RWPE2 (cell line): ENCODE measurements at regions not wholly inside any gene's neighbourhood (a gene's known extent, or its start where the extent isn't known, plus 50 kb on each side); places are given as distances from the start of the nearest gene placed in this dataset.

Source experiments
- ATAC-seq: fragments of 200-7000 bp; cut with Tn5 transposase; 3 replicates; pipeline ENCODE4 v1.9.1; 2021; ENCODE audit warnings: low read depth
- DNase-seq: peaks from one replicate; pipeline ENCODE4 v3.0.0-alpha.2; 2020; ENCODE audit warnings: low spot score
- H3K27ac ChIP-seq: fragments of 450-650 bp; 2 replicates; pipeline ENCODE4 v1.5.1; 2017; ENCODE audit warnings: mild to moderate bottlenecking; ENCODE audit not compliant: poor library complexity, severe bottlenecking
- H3K27me3 ChIP-seq: fragments of 250-450 bp; sonication (Bioruptor Pico); 2 replicates; pipeline ENCODE4 v1.5.1; 2021; ENCODE audit warnings: mild to moderate bottlenecking, moderate library complexity; ENCODE audit not compliant: insufficient read depth, poor library complexity, severe bottlenecking
- H3K36me3 ChIP-seq: fragments of 250-450 bp; sonication (Bioruptor Pico); 2 replicates; pipeline ENCODE4 v1.5.1; 2020; ENCODE audit warnings: low read depth, mild to moderate bottlenecking, moderate library complexity
- H3K4me1 ChIP-seq: fragments of 250-450 bp; sonication (Bioruptor Pico); 2 replicates; pipeline ENCODE4 v1.5.1; 2021; ENCODE audit warnings: mild to moderate bottlenecking, moderate library complexity; ENCODE audit not compliant: insufficient read depth, poor library complexity, severe bottlenecking
- H3K4me3 ChIP-seq: fragments of 250-450 bp; sonication (Bioruptor Pico); 2 replicates; pipeline ENCODE4 v1.5.1; 2021; ENCODE audit warnings: mild to moderate bottlenecking, moderate library complexity; ENCODE audit not compliant: severe bottlenecking
- H3K9me3 ChIP-seq: fragments of 250-450 bp; sonication (Bioruptor Pico); 2 replicates; pipeline ENCODE4 v1.5.1; 2021; ENCODE audit warnings: mild to moderate bottlenecking, moderate library complexity; ENCODE audit not compliant: severe bottlenecking
- TF ChIP-seq, protein P1 (sequence below): fragments of 450-650 bp; IDR thresholded peaks from one replicate; pipeline ENCODE4 v1.5.1; 2017; ENCODE audit warnings: mild to moderate bottlenecking, moderate library complexity; ENCODE audit not compliant: poor library complexity, severe bottlenecking

DNA sequence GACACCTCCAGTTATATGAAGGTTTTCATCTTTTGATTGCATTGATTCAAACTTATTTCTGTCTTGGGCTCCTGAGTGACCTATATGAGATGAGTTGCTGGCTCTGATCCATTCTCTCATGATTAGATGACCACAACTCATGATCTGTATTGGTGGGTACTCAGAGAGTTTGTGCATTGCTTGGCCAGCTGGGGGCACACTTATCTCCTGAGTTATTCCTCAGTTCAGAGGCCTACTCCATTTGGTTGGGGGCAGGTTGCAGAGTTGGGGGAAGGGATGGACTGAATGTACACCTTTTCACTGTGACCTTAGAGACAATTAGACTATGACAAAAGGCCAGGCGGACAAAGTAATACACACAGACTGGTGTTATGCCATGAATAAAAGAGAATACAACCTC lies 166.2 kb upstream of the SEMA6D start:
- H3K4me1 ChIP-seq: no peaks in the 10 kb centered on the region
- TF ChIP-seq, protein P1, sequence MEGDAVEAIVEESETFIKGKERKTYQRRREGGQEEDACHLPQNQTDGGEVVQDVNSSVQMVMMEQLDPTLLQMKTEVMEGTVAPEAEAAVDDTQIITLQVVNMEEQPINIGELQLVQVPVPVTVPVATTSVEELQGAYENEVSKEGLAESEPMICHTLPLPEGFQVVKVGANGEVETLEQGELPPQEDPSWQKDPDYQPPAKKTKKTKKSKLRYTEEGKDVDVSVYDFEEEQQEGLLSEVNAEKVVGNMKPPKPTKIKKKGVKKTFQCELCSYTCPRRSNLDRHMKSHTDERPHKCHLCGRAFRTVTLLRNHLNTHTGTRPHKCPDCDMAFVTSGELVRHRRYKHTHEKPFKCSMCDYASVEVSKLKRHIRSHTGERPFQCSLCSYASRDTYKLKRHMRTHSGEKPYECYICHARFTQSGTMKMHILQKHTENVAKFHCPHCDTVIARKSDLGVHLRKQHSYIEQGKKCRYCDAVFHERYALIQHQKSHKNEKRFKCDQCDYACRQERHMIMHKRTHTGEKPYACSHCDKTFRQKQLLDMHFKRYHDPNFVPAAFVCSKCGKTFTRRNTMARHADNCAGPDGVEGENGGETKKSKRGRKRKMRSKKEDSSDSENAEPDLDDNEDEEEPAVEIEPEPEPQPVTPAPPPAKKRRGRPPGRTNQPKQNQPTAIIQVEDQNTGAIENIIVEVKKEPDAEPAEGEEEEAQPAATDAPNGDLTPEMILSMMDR: peak; percentile 3
- no peak overlapping the region for H3K27ac ChIP-seq
- DNase-seq: no peak
- H3K4me3 ChIP-seq: no peak overlapping the region
- no peaks in the 10 kb centered on the region for H3K36me3 ChIP-seq
- no peak for ATAC-seq
- no peaks in the 10 kb centered on the region for H3K9me3 ChIP-seq
- no peaks in the 10 kb centered on the region for H3K27me3 ChIP-seq

DNA sequence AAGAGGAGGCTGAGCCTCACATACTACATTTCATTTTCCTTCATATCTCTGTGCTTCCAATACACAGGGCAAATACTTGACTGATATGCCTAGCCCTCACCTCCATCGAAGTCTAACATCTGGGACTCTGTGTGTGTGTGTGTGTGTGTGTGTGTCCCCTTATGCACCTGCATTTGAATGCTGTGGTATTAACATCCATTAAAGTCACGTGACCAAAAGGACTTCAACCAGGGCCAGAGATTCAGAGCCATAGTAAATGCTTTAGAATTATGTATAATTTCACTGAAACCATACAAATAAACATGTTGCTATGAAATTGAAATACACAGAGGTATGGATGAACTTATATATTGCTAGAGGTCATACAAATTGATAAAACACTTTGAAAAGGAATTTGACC lies 165.8 kb upstream of the SEMA6D start:
- TF ChIP-seq, protein P1: no peak
- no peaks in the 10 kb centered on the region for H3K4me1 ChIP-seq
- no peak overlapping the region for H3K27ac ChIP-seq
- H3K9me3 ChIP-seq: no peaks in the 10 kb centered on the region
- H3K27me3 ChIP-seq: no peaks in the 10 kb centered on the region
- no peak overlapping the region for H3K4me3 ChIP-seq
- DNase-seq (no peak), ATAC-seq (no peak)
- H3K36me3 ChIP-seq: no peaks in the 10 kb centered on the region

DNA sequence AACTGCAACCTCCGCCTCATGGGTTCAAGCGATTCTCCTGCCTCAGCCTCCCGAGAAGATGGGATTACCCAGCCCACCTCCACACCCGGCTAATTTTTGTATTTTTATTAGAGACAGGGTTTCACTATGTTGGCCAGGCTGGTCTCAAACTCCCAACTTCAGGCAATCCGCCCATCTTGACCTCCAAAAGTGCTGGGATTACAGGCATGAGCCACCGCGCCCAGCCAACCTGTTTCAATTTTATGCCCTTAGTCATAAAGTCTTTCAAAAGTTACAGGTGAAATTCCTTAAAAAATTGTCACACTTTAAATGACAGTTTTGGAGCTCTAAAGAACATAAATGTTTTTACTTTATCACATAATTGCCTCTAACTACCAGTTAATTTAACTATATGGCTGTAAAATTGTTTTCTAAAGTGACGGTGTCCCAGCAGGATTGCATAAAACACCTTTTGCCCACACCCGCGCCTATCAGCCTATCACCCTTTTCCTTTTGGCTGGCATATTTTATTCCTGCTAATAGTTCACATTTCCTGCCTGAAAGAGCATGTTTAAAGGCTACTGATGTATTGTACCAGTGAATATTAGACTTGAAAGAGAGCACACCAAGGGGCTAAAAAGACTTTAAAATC lies 164.2 kb upstream of the SEMA6D start:
- Histone ChIP-seq H3K4me1 (no peaks in the 10 kb centered on the region), H3K27ac (no peak overlapping the region), H3K9me3 (no peaks in the 10 kb centered on the region), H3K36me3 (no peaks in the 10 kb centered on the region), H3K27me3 (no peaks in the 10 kb centered on the region), H3K4me3 (no peak overlapping the region)
- DNase-seq (no peak), ATAC-seq (no peak)
- TF ChIP-seq, protein P1: no peak

DNA sequence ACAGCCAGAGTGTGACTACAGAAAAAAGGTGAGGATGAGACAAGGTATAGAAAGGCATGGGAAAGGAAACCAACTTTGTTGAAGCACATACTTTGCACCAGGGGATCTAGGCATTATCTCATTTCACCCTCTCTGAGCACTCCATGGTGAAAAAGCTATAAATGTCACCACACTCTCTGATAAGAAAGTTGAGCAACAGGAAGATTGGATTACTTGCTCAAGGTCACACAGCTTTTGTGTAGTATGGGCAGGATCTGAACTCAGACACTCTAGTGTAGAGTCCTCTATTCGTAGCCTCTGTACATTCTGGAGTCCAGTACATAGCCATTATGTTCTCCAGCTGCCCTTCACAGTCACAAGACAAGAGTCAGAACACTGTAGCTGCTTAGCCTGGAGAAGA lies 163.4 kb upstream of the SEMA6D start:
- no peak overlapping the region for H3K27ac ChIP-seq
- H3K9me3 ChIP-seq: no peaks in the 10 kb centered on the region
- no peak overlapping the region for H3K4me3 ChIP-seq
- H3K27me3 ChIP-seq: no peaks in the 10 kb centered on the region
- no peaks in the 10 kb centered on the region for H3K36me3 ChIP-seq
- TF ChIP-seq, protein P1: no peak
- ATAC-seq: no peak
- DNase-seq: no peak
- no peaks in the 10 kb centered on the region for H3K4me1 ChIP-seq

DNA sequence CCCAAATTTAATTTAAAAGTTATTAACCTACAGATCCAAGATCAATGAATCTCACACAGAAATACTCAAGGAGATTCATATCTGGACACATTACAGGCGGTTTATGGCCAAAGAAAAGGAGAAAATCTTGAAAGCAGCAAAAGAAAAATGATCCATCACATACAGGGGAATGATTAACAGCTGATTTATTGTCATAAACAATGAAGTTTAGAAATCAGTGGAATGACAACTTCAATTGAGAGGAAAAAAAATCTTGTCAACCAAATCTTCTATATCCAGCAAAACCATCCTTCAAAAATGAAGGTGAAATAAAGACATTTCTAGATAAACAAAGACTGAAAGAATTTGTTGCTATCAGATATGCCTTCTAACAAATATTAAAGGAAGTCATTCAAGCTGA lies 156.2 kb upstream of the SEMA6D start:
- no peak overlapping the region for H3K4me3 ChIP-seq
- no peaks in the 10 kb centered on the region; the same call in 1 of the 2 replicates for H3K36me3 ChIP-seq
- H3K9me3 ChIP-seq: peaks cover 7% of the 10 kb centered on the region
- H3K4me1 ChIP-seq: no peaks in the 10 kb centered on the region
- H3K27ac ChIP-seq: no peak overlapping the region
- H3K27me3 ChIP-seq: no peaks in the 10 kb centered on the region
- no peak for ATAC-seq
- no peak for DNase-seq
- TF ChIP-seq, protein P1: no peak
